GM13976 (cell line): ENCODE measurements at regions not wholly inside any gene's neighbourhood (a gene's known extent, or its start where the extent isn't known, plus 50 kb on each side); places are given as distances from the start of the nearest gene placed in this dataset.

Experiments
- DNase-seq: peaks from one replicate; pipeline ENCODE4 v3.0.0; 2012; ENCODE audit warnings: low spot score
- CTCF ChIP-seq: IDR thresholded peaks from 2 replicates; pipeline ENCODE4 v1.5.1; 2012; ENCODE audit warnings: borderline replicate concordance, mild to moderate bottlenecking; ENCODE audit not compliant: insufficient read depth; ENCODE audit errors: extremely low read depth, missing control alignments, control extremely low read depth
- in situ Hi-C: fragments of 300-500 bp; cut with MboI; formaldehyde crosslinking; loops from one replicate; pipeline ENCODE4 v1.12.0; 2022; ENCODE audit warnings: low sequenced_read_pairs, mixed read lengths, inconsistent platforms; ENCODE audit not compliant: unreplicated experiment

GRCh38 chr6:94443701-94444100 is 1024.3 kb upstream of the EPHA7 start:
- DNase-seq: no peak
- in situ Hi-C loops: no loop called here
- TF ChIP-seq CTCF: no peak

- no peak for DNase-seq
- no peak for TF ChIP-seq CTCF
- in situ Hi-C loops: no loop called here
These were observed 1005.3 kb upstream of the EPHA7 start for GRCh38 chr6:94424692-94425091.

GRCh38 chr6:94417363-94417762 is 998.0 kb upstream of the EPHA7 start:
- no peak for TF ChIP-seq CTCF
- in situ Hi-C loops: no loop called here
- DNase-seq: no peak

GRCh38 chr6:94414041-94414440 is 994.7 kb upstream of the EPHA7 start:
- TF ChIP-seq CTCF: no peak
- no peak for DNase-seq
- in situ Hi-C loops: no loop called here

- in situ Hi-C loops: no loop called here
- TF ChIP-seq CTCF: no peak
These were observed 982.0 kb upstream of the EPHA7 start for GRCh38 chr6:94401311-94401710.

GRCh38 chr6:94394822-94395221 is 975.5 kb upstream of the EPHA7 start:
- no peak for TF ChIP-seq CTCF
- no peak for DNase-seq
- in situ Hi-C loops: no loop called here

More at GRCh38 chr6:94401311-94401710, 982.0 kb upstream of the EPHA7 start:
- DNase-seq: no peak

GRCh38 chr6:94389218-94389617 is 969.9 kb upstream of the EPHA7 start:
- no peak for DNase-seq
- in situ Hi-C loops: no loop called here
- no peak for TF ChIP-seq CTCF
